Breast epithelium (tissue), 3 donors: ENCODE measurements at regions not wholly inside any gene's neighbourhood (a gene's known extent, or its start where the extent isn't known, plus 50 kb on each side); places are given as distances from the start of the nearest gene placed in this dataset.

ENCODE experiments used
- CTCF ChIP-seq, 3 donors: fragments of 450-650 bp; IDR thresholded peaks; one replicate each; pipeline ENCODE4 v1.5.1; 2016 to 2017; ENCODE audit warnings: antibody characterized with exemption in 3 of 3, mild to moderate bottlenecking in 3 of 3, moderate library complexity in 3 of 3
- POLR2AphosphoS5 ChIP-seq, 3 donors: sonication (generic); formaldehyde crosslinking; IDR thresholded peaks; one replicate each; pipeline ENCODE4 v1.6.1; 2017; ENCODE audit warnings: antibody characterized with exemption in 3 of 3

GRCh38 chr9:84567805-84568204, 101.7 kb upstream of the NTRK2 start:
- TF ChIP-seq CTCF (IDR thresholded peaks at IDR 0.05) (no peak), POLR2AphosphoS5 (IDR thresholded peaks at IDR 0.05) (no peak)
